Transverse colon (tissue), 4 donors: ENCODE measurements at regions not wholly inside any gene's neighbourhood (a gene's known extent, or its start where the extent isn't known, plus 50 kb on each side); places are given as distances from the start of the nearest gene placed in this dataset.

Experiments
- CTCF ChIP-seq, 5 experiments: fragments of 200-600 bp in 3 of 5; fragments of 450-650 bp in 2 of 5; sonication (generic) in 3 of 5; IDR thresholded peaks; 1 replicate in 2 of 5; 2 replicates in 3 of 5; pipeline ENCODE4 v1.5.1; 2016 to 2017; ENCODE audit warnings: antibody characterized with exemption in 5 of 5, inconsistent platforms in 3 of 5, mild to moderate bottlenecking in 2 of 5, moderate library complexity in 1 of 5
- EP300 ChIP-seq: sonication (generic); formaldehyde crosslinking; IDR thresholded peaks from one replicate; pipeline ENCODE4 v1.6.1; 2017; ENCODE audit warnings: antibody characterized with exemption, low read depth
- POLR2A ChIP-seq: fragments of 450-650 bp; IDR thresholded peaks from one replicate; pipeline ENCODE4 v1.6.1; 2016; ENCODE audit warnings: antibody characterized with exemption, mild to moderate bottlenecking, moderate library complexity
- POLR2AphosphoS5 ChIP-seq, 3 donors: sonication (generic); formaldehyde crosslinking; IDR thresholded peaks; one replicate each; pipeline ENCODE4 v1.6.1; 2016; ENCODE audit warnings: antibody characterized with exemption in 3 of 3

DNA sequence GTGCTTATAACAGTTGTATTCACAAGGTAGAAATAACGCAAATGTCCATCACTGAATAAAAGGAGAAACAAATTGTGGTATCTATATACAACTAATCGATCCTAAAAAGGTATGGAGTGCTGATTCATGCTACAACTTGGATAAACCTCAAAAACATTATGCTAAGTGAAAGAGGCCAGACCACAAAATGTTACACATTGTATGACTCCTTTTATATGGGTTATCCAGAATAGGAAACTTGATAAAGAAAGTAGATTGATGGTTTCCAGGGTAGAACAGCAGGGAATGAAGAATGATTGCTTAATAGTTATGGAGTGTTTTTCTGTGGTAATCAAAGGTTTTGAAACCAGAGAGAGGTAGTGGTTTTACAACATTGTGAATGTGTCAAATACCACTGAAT is 432.2 kb upstream of the TRIB2 start:
- TF ChIP-seq CTCF (IDR thresholded peaks at IDR 0.05): no peak
- no peak for TF ChIP-seq POLR2A
- no peak for TF ChIP-seq POLR2AphosphoS5 (IDR thresholded peaks at IDR 0.05)
- TF ChIP-seq EP300: no peak
